ELR (cell line): ENCODE measurements at regions not wholly inside any gene's neighbourhood (a gene's known extent, or its start where the extent isn't known, plus 50 kb on each side); places are given as distances from the start of the nearest gene placed in this dataset.
A peak's percentile ranks its signal among the peaks of the same experiment; 100 is the strongest.

Experiments used
- DNase-seq: peaks from one replicate; pipeline ENCODE4 v3.0.0-alpha.2; 2015; ENCODE audit warnings: low read depth

DNA sequence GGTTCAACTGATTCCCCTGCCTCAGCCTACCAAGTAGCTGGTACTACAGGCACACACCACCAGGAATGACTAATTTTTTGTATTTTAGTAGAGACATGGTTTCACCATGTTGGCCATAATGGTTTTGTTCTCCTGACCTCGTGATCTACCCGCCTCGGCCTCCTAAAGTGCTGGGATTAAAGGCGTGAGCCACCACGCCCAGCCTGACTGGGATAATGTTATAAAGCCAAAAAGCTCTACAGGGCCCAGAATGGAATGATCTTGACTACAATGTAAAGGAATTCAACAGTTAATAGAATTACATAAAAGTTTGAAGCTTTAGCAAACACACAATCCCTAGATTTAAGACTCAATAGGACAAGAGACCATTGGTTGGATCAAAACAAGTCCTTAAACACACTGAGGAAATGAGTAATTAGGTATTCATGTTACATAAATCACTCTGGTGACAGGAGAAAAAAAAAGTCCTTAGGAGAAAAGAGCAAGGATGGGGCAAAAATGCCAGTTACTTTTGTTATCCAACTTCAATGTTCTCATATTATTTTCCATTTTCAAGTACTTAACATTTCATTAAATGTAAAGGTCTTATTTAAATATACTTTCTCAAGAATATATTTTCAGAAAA is 504.9 kb downstream of the TSPY10 start:
- DNase-seq, result peak; percentile 7

DNA sequence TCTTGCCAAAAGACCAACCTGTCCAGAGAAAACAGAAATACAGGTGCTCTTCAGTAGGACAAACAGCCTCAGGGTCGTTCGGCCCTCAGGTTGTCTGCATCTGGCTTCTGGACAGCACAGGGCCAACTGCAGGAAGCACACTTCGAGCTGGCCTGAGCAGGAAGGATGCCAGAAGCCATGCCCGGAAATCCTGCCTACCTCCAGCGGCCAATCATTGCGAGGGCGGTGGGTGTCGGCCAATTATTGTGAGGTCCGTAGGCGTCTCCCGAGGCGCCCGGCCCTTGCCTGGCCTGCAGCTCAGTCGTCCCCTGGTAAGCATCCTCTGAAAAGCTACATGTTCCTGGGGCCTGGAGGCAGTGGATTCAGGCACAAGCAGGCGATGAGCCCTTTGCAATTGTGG is 507.5 kb downstream of the TSPY10 start:
- DNase-seq, result no peak

DNA sequence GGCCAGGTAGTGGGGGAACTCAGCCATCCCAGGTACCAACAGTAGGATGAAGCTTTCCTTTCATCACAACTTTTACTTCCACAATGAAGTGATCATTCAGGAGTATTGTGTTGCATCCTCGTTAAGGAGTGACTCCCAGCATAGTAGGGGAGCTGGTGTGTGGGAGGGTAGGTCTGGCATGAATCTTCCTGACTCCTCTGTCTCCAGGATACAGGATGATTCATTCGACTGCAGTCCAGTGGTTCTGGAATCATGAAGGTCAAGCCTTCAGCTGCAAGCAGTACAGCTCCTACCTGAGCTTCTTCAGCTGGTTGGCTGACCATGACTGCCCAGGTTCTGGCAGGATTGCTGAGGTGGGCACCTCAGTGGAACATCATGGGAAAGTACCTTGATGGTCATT is 510.2 kb downstream of the TSPY10 start:
- DNase-seq, result peak; percentile 1
